HCT116 (cell line): ENCODE measurements at regions not wholly inside any gene's neighbourhood (a gene's known extent, or its start where the extent isn't known, plus 50 kb on each side); places are given as distances from the start of the nearest gene placed in this dataset.

Source experiments
- ATAC-seq: fragments of 200-7000 bp; cut with Tn5 transposase; 2 replicates; pipeline ENCODE4 v1.9.1; 2020; ENCODE audit warnings: mild to moderate bottlenecking, moderate library complexity
- BruUV-seq: library from RNA; stranded (reverse); fragments of 400-500 nt; replicated peaks from 2 replicates; lab custom pipeline; 2021; lab: Mats Ljungman, UMichigan
- CTCF ChIA-PET: fragments of 300-600 bp; sonication (Branson Sonifier 250); formaldehyde crosslinking; loops from one replicate; lab custom pipeline; 2021; ENCODE audit warnings: antibody characterized with exemption; lab: Charles Lee
- POLR2A ChIA-PET: fragments of 300-600, 350-600 bp; sonication (Branson Sonifier 250); formaldehyde crosslinking; loops from one replicate; lab custom pipeline; 2021; ENCODE audit warnings: antibody characterized with exemption; lab: Charles Lee
- RAD21 ChIA-PET, 2 experiments: fragments of 300-600 bp; sonication (Branson Sonifier 250); formaldehyde crosslinking; loops; one replicate each; lab custom pipeline; 2023; ENCODE audit warnings: low total read pairs in 2 of 2; ENCODE audit not compliant: uncharacterized antibody in 2 of 2, unreplicated experiment in 2 of 2, low non-redundant PET in 1 of 2; lab: Charles Lee
- DNase-seq: peaks from one replicate; pipeline ENCODE4 v3.0.0-alpha.2; 2010; ENCODE audit warnings: low read depth, low spot score
- H2AFZ ChIP-seq: fragments of 200-600 bp; shearing (Covaris generic), sonication (generic); 2 replicates; pipeline ENCODE4 v1.6.1; 2017; ENCODE audit warnings: low read depth, mixed run types, mixed read lengths, antibody characterized with exemption, low read length; ENCODE audit not compliant: poor library complexity, severe bottlenecking
- H3K27ac ChIP-seq: 2 replicates; pipeline ENCODE4 v1.5.1; 2012; ENCODE audit warnings: low read depth, low read length
- H3K27me3 ChIP-seq: fragments of 200-600 bp; sonication (generic); 2 replicates; pipeline ENCODE4 v1.6.1; 2016; ENCODE audit warnings: mixed run types, low read length, mixed read lengths; ENCODE audit not compliant: insufficient read depth
- H3K36me3 ChIP-seq, 2 experiments: fragments of 200-500 bp in 1 of 2; fragments of 200-600 bp in 1 of 2; sonication (Bioruptor generic) in 1 of 2; sonication (generic) in 1 of 2; 2 replicates each; pipeline versions ENCODE4 v1.5.1 to v1.6.1; 2014 to 2016; ENCODE audit warnings: low read length in 2 of 2, inconsistent platforms in 1 of 2, mixed read lengths in 1 of 2, mixed run types in 1 of 2; ENCODE audit not compliant: insufficient read depth in 2 of 2, control insufficient read depth in 1 of 2
- H3K4me1 ChIP-seq, 2 experiments: fragments of 200-600 bp in 1 of 2; sonication (generic) in 1 of 2; 2 replicates each; pipeline versions ENCODE4 v1.5.1 to v1.6.1; 2012 to 2017; ENCODE audit warnings: low read length in 2 of 2, inconsistent platforms in 1 of 2, mild to moderate bottlenecking in 1 of 2, mixed read lengths in 1 of 2, mixed run types in 1 of 2, moderate library complexity in 1 of 2; ENCODE audit not compliant: insufficient read depth in 2 of 2, control insufficient read depth in 1 of 2
- H3K4me2 ChIP-seq: fragments of 200-600 bp; sonication (generic); 2 replicates; pipeline ENCODE4 v1.6.1; 2017; ENCODE audit warnings: mixed run types, low read length, mixed read lengths
- H3K4me3 ChIP-seq, 2 experiments: fragments of 200-600 bp in 1 of 2; sonication (generic) in 1 of 2; replicated peaks in 1 of 2; 2 replicates each; pipeline ENCODE4 v1.5.1; 2011 to 2016; ENCODE audit warnings: low read length in 2 of 2, control low read depth in 1 of 2, low read depth in 1 of 2, mild to moderate bottlenecking in 1 of 2, mixed read lengths in 1 of 2, mixed run types in 1 of 2
- H3K79me2 ChIP-seq: fragments of 200-600 bp; sonication (generic); 2 replicates; pipeline ENCODE4 v1.6.1; 2017; ENCODE audit warnings: mild to moderate bottlenecking, mixed run types, low read length, moderate library complexity, mixed read lengths; ENCODE audit not compliant: insufficient read depth
- H3K9ac ChIP-seq: fragments of 200-600 bp; sonication (generic); 2 replicates; pipeline ENCODE4 v1.6.1; 2016; ENCODE audit warnings: low read length, mixed read lengths
- H3K9me2 ChIP-seq: fragments of 200-600 bp; sonication (generic), shearing (Covaris generic); 2 replicates; pipeline ENCODE4 v1.6.1; 2017; ENCODE audit warnings: mixed run types, mild to moderate bottlenecking, moderate library complexity; ENCODE audit not compliant: insufficient read depth
- H3K9me3 ChIP-seq, 2 experiments: fragments of 200-500 bp in 1 of 2; fragments of 200-600 bp in 1 of 2; sonication (Bioruptor generic) in 1 of 2; sonication (generic) in 1 of 2; 2 replicates each; pipeline ENCODE4 v1.6.1; 2014 to 2017; ENCODE audit warnings: low read length in 2 of 2, mixed read lengths in 2 of 2, inconsistent platforms in 1 of 2, low read depth in 1 of 2, mild to moderate bottlenecking in 1 of 2, mixed run types in 1 of 2, moderate library complexity in 1 of 2; ENCODE audit not compliant: control insufficient read depth in 1 of 2, insufficient read depth in 1 of 2
- H4K20me1 ChIP-seq: fragments of 200-600 bp; sonication (generic), shearing (Covaris generic); 2 replicates; pipeline ENCODE4 v1.6.1; 2017; ENCODE audit warnings: mixed run types, mild to moderate bottlenecking, moderate library complexity; ENCODE audit not compliant: insufficient read depth
- CBX3 ChIP-seq: IDR thresholded peaks from 2 replicates; pipeline ENCODE4 v1.6.1; 2012; ENCODE audit warnings: low read depth
- CEBPB ChIP-seq: IDR thresholded peaks from 2 replicates; pipeline ENCODE4 v1.6.1; 2012; ENCODE audit warnings: low read depth
- EGR1 ChIP-seq: IDR thresholded peaks from 2 replicates; pipeline ENCODE4 v1.6.1; 2012; ENCODE audit warnings: low read depth
- ELF1 ChIP-seq: IDR thresholded peaks from 2 replicates; pipeline ENCODE4 v1.6.1; 2012; ENCODE audit warnings: low read depth, borderline replicate concordance
- EZH2 ChIP-seq: fragments of 200-600 bp; sonication (generic); IDR thresholded peaks from 2 replicates; pipeline ENCODE4 v1.6.1; 2017; ENCODE audit warnings: antibody characterized with exemption, mixed run types
- EZH2phosphoT487 ChIP-seq: fragments of 200-600 bp; IDR thresholded peaks from 2 replicates; pipeline ENCODE4 v1.6.1; 2018; ENCODE audit warnings: antibody characterized with exemption, borderline replicate concordance
- JUND ChIP-seq: IDR thresholded peaks from 2 replicates; pipeline ENCODE4 v1.6.1; 2012
- POLR2AphosphoS5 ChIP-seq: IDR thresholded peaks from 2 replicates; pipeline ENCODE4 v1.6.1; 2011; ENCODE audit warnings: mild to moderate bottlenecking, low read depth, low read length, moderate library complexity
- RAD21 ChIP-seq: IDR thresholded peaks from 2 replicates; pipeline ENCODE4 v1.6.1; 2012; ENCODE audit warnings: low read depth, mild to moderate bottlenecking
- SIN3A ChIP-seq: IDR thresholded peaks from 2 replicates; pipeline ENCODE4 v1.6.1; 2012; ENCODE audit warnings: low read depth
- SP1 ChIP-seq: IDR thresholded peaks from 2 replicates; pipeline ENCODE4 v1.6.1; 2012; ENCODE audit warnings: low read depth
- SRF ChIP-seq: IDR thresholded peaks from 2 replicates; pipeline ENCODE4 v1.6.1; 2012; ENCODE audit warnings: low read depth
- TCF7L2 ChIP-seq: IDR thresholded peaks from 2 replicates; pipeline ENCODE4 v1.7.0; 2011; ENCODE audit warnings: borderline replicate concordance, inconsistent platforms; ENCODE audit not compliant: insufficient read depth, insufficient read length; ENCODE audit errors: extremely low read depth
- YY1 ChIP-seq: IDR thresholded peaks from 2 replicates; pipeline ENCODE4 v1.6.1; 2011; ENCODE audit warnings: low read length, low read depth, moderate library complexity, mild to moderate bottlenecking; ENCODE audit not compliant: insufficient replicate concordance; ENCODE audit errors: extremely low read depth
- ZNF274 ChIP-seq: fragments of 200-500 bp; sonication (Bioruptor generic); IDR thresholded peaks from 2 replicates; pipeline ENCODE4 v1.6.1; 2014; ENCODE audit warnings: mild to moderate bottlenecking, low read depth, low read length, inconsistent platforms
- intact Hi-C: fragments of 100-400 bp; cut with micrococcal nuclease; formaldehyde crosslinking; loops from 2 replicates; pipeline ENCODE4 v1.10.0; 2022
- TF ChIP-seq, protein P1 (sequence below): IDR thresholded peaks from 2 replicates; pipeline ENCODE4 v1.6.1; 2011; ENCODE audit warnings: mild to moderate bottlenecking, low read length, moderate library complexity; ENCODE audit not compliant: insufficient replicate concordance; ENCODE audit errors: extremely low read depth
- TF ChIP-seq, protein P2 (sequence below): IDR thresholded peaks from 2 replicates; pipeline ENCODE4 v1.6.1; 2012
- TF ChIP-seq, protein P3 (sequence below): IDR thresholded peaks from 2 replicates; pipeline ENCODE4 v1.6.1; 2012; ENCODE audit warnings: low read depth

DNA sequence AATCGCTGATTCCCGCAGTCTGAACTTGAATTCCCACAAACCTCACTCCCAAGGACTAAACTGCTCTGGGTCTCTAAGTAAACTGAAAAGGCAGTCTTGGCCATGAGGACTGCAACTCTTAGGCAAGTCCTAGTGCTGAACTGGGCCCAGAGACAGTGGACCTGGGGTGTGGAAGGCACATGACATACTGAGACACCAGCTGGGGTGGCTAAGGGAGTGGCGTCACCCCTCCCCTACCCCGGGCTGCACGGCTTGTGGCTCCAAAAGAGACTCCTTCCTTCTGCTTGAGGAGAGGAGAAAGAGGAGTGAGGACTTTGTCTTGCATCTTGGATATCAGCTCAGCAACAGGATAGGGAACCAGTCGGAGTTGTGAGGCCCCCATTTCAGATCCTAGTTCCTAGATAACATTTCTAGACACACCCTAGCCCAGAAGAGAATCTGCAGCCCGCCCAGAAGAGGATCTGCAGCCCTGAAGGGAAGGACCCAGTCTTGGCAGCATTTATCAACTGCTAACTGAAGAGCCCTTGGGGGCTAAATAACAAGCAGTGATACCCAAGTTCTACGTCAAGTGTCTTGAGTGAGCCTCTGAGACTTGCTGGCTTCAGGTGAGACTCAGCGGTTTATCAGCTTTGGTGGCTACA, 110.7 kb upstream of the C3orf80 start:
- no peak for TF ChIP-seq ZNF274
- TF ChIP-seq TCF7L2, result no peak
- no peak for TF ChIP-seq EZH2
- TF ChIP-seq EZH2phosphoT487, result no peak
- no peak for TF ChIP-seq CEBPB
- no peak for TF ChIP-seq SRF
- TF ChIP-seq SP1, result no peak
- TF ChIP-seq CBX3, result no peak
- TF ChIP-seq EGR1, result no peak
- TF ChIP-seq POLR2AphosphoS5, result no peak
- TF ChIP-seq, protein P1, sequence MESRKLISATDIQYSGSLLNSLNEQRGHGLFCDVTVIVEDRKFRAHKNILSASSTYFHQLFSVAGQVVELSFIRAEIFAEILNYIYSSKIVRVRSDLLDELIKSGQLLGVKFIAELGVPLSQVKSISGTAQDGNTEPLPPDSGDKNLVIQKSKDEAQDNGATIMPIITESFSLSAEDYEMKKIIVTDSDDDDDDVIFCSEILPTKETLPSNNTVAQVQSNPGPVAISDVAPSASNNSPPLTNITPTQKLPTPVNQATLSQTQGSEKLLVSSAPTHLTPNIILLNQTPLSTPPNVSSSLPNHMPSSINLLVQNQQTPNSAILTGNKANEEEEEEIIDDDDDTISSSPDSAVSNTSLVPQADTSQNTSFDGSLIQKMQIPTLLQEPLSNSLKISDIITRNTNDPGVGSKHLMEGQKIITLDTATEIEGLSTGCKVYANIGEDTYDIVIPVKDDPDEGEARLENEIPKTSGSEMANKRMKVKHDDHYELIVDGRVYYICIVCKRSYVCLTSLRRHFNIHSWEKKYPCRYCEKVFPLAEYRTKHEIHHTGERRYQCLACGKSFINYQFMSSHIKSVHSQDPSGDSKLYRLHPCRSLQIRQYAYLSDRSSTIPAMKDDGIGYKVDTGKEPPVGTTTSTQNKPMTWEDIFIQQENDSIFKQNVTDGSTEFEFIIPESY, result no peak
- no peak for TF ChIP-seq SIN3A
- no peak for TF ChIP-seq ELF1
- TF ChIP-seq, protein P2, sequence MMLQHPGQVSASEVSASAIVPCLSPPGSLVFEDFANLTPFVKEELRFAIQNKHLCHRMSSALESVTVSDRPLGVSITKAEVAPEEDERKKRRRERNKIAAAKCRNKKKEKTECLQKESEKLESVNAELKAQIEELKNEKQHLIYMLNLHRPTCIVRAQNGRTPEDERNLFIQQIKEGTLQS, result no peak
- TF ChIP-seq JUND, result no peak
- no peak for TF ChIP-seq YY1
- TF ChIP-seq, protein P3, sequence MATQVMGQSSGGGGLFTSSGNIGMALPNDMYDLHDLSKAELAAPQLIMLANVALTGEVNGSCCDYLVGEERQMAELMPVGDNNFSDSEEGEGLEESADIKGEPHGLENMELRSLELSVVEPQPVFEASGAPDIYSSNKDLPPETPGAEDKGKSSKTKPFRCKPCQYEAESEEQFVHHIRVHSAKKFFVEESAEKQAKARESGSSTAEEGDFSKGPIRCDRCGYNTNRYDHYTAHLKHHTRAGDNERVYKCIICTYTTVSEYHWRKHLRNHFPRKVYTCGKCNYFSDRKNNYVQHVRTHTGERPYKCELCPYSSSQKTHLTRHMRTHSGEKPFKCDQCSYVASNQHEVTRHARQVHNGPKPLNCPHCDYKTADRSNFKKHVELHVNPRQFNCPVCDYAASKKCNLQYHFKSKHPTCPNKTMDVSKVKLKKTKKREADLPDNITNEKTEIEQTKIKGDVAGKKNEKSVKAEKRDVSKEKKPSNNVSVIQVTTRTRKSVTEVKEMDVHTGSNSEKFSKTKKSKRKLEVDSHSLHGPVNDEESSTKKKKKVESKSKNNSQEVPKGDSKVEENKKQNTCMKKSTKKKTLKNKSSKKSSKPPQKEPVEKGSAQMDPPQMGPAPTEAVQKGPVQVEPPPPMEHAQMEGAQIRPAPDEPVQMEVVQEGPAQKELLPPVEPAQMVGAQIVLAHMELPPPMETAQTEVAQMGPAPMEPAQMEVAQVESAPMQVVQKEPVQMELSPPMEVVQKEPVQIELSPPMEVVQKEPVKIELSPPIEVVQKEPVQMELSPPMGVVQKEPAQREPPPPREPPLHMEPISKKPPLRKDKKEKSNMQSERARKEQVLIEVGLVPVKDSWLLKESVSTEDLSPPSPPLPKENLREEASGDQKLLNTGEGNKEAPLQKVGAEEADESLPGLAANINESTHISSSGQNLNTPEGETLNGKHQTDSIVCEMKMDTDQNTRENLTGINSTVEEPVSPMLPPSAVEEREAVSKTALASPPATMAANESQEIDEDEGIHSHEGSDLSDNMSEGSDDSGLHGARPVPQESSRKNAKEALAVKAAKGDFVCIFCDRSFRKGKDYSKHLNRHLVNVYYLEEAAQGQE, result no peak
- TF ChIP-seq RAD21, result no peak
- Histone ChIP-seq H3K36me3 (no peaks in the 10 kb centered on the region), H3K79me2 (no peaks in the 10 kb centered on the region), H3K9ac (no peak overlapping the region), H2AFZ (no peak overlapping the region), H4K20me1 (no peaks in the 10 kb centered on the region), H3K9me2 (no peaks in the 10 kb centered on the region), H3K4me3 (no peak overlapping the region), H3K4me2 (no peak overlapping the region), H3K4me1 (no peaks in the 10 kb centered on the region), H3K27ac (no peak overlapping the region), H3K9me3 (no peaks in the 10 kb centered on the region), H3K27me3 (no peaks in the 10 kb centered on the region)
- intact Hi-C loops, result no loop called here
- RAD21 ChIA-PET, result no interaction called here
- ATAC-seq (no peak), DNase-seq (no peak)
- no TSS peak for BruUV-seq
- CTCF ChIA-PET, result no interaction called here
- POLR2A ChIA-PET, result no interaction called here
